K562 (cell line): ENCODE measurements at regions not wholly inside any gene's neighbourhood (a gene's known extent, or its start where the extent isn't known, plus 50 kb on each side); places are given as distances from the start of the nearest gene placed in this dataset.

Experiments
- ATAC-seq: fragments of 200-7000 bp; cut with Tn5 transposase; 3 replicates; pipeline ENCODE4 v1.9.1; 2020; ENCODE audit warnings: moderate library complexity
- BruUV-seq: library from RNA; stranded (reverse); fragments of 400-500 nt; replicated peaks from 2 replicates; lab custom pipeline; 2021; lab: Mats Ljungman, UMichigan
- CTCF ChIA-PET: fragments of 300-600 bp; formaldehyde crosslinking; extraction: SDS; loops from one replicate; lab custom pipeline; 2021; ENCODE audit warnings: low intra/inter-chr PET ratio; lab: Yijun Ruan, JAX
- POLR2A ChIA-PET: fragments of 300-600, 350-650 bp; sonication (Branson Sonifier 250); formaldehyde crosslinking; extraction: SDS; loops from one replicate; lab custom pipeline; 2021; ENCODE audit warnings: antibody characterized with exemption, inconsistent platforms; lab: Yijun Ruan, JAX
- DNase-seq, 4 experiments: peaks; one replicate each; pipeline versions ENCODE4 v3.0.0 to v3.0.0-alpha.2; 2011 to 2018; ENCODE audit warnings: low spot score in 3 of 4, mixed read lengths in 3 of 4; ENCODE audit errors: extremely low read depth in 1 of 4
- FAIRE-seq: peaks from 2 replicates; lab custom pipeline; 2011; peaks lifted over from hg19 to GRCh38; lab: Jason Lieb, UNC
- H2AFZ ChIP-seq: 2 replicates; pipeline ENCODE4 v1.6.0; 2011; ENCODE audit warnings: low read depth, low read length, control low read depth, inconsistent platforms
- H3K27ac ChIP-seq: fragments of 200-600 bp; 3 replicates; pipeline ENCODE4 v1.8.0; 2011; ENCODE audit warnings: low read depth, mild to moderate bottlenecking, control low read depth, inconsistent platforms, low read length, moderate library complexity, mixed read lengths; ENCODE audit errors: extremely low read depth
- H3K27me3 ChIP-seq, 2 experiments: fragments of 300-600 bp in 1 of 2; 2 replicates in 1 of 2; 3 replicates in 1 of 2; pipeline versions ENCODE4 v1.6.0 to v1.8.0; 2011; ENCODE audit warnings: inconsistent platforms in 2 of 2, low read length in 2 of 2, mild to moderate bottlenecking in 1 of 2, mixed read lengths in 1 of 2, moderate library complexity in 1 of 2; ENCODE audit not compliant: control insufficient read depth in 2 of 2, insufficient read depth in 2 of 2
- H3K36me3 ChIP-seq: fragments of 300-600 bp; 3 replicates; pipeline ENCODE4 v1.8.0; 2011; ENCODE audit warnings: mild to moderate bottlenecking, low read length, inconsistent platforms; ENCODE audit not compliant: control insufficient read depth, insufficient read depth
- H3K4me1 ChIP-seq, 2 experiments: fragments of 200-600 bp in 1 of 2; replicated peaks in 1 of 2; 2 replicates in 1 of 2; 3 replicates in 1 of 2; pipeline versions ENCODE4 v1.5.1 to v1.8.0; 2011; ENCODE audit warnings: inconsistent platforms in 2 of 2, low read length in 2 of 2, mild to moderate bottlenecking in 1 of 2, mixed read lengths in 1 of 2, moderate library complexity in 1 of 2; ENCODE audit not compliant: control insufficient read depth in 2 of 2, insufficient read depth in 2 of 2
- H3K4me2 ChIP-seq: 2 replicates; pipeline ENCODE4 v1.6.1; 2011; ENCODE audit warnings: low read length, control low read depth, inconsistent platforms, mixed read lengths; ENCODE audit not compliant: insufficient read depth
- H3K4me3 ChIP-seq: fragments of 200-600 bp; sonication (generic), shearing (Covaris generic); 2 replicates; pipeline ENCODE4 v1.5.1; 2016; ENCODE audit warnings: control low read depth, inconsistent platforms
- H3K79me2 ChIP-seq: fragments of 200-600 bp; 3 replicates; pipeline ENCODE4 v1.8.0; 2011; ENCODE audit warnings: low read length, inconsistent platforms; ENCODE audit not compliant: control insufficient read depth, insufficient read depth
- H3K9ac ChIP-seq, 2 experiments: 2 replicates each; pipeline versions ENCODE4 v1.6.0 to v1.6.1; 2011; ENCODE audit warnings: low read depth in 2 of 2, low read length in 2 of 2, control low read depth in 1 of 2, inconsistent platforms in 1 of 2, mild to moderate bottlenecking in 1 of 2, mixed read lengths in 1 of 2; ENCODE audit not compliant: insufficient read depth in 1 of 2
- H3K9me1 ChIP-seq: one replicate; pipeline ENCODE4 v1.6.0; 2011; ENCODE audit warnings: inconsistent platforms, mild to moderate bottlenecking, low read length, moderate library complexity; ENCODE audit not compliant: control insufficient read depth, insufficient read depth
- H3K9me3 ChIP-seq: replicated peaks from 2 replicates; pipeline ENCODE4 v1.5.1; 2011; ENCODE audit warnings: low read depth, low read length, inconsistent platforms; ENCODE audit not compliant: control insufficient read depth, insufficient read depth
- H4K20me1 ChIP-seq: replicated peaks from 2 replicates; pipeline ENCODE4 v1.6.1; 2011; ENCODE audit warnings: low read length, inconsistent platforms, mixed read lengths; ENCODE audit not compliant: control insufficient read depth, insufficient read depth
- BHLHE40 ChIP-seq: IDR thresholded peaks from 2 replicates; pipeline ENCODE4 v1.6.1; 2011; ENCODE audit warnings: low read length, improper control_type of control experiment
- C11orf30 ChIP-seq: fragments of 450-650 bp; IDR thresholded peaks from 2 replicates; pipeline ENCODE4 v1.6.1; 2016; ENCODE audit warnings: low read depth, mild to moderate bottlenecking
- COPS2 ChIP-seq: fragments of 450-650 bp; conservative IDR thresholded peaks from 2 replicates; pipeline ENCODE4 v1.6.1; 2016; ENCODE audit warnings: mild to moderate bottlenecking, moderate library complexity
- MAFF ChIP-seq: IDR thresholded peaks from 2 replicates; pipeline ENCODE4 v1.6.1; 2012; ENCODE audit warnings: low read length, improper control_type of control experiment
- MAFG ChIP-seq: fragments of 450-650 bp; conservative IDR thresholded peaks from 2 replicates; pipeline ENCODE4 v1.6.1; 2016; ENCODE audit warnings: missing genetic modification characterization, missing compliant biosample characterization
- MAFK ChIP-seq: IDR thresholded peaks from 2 replicates; pipeline ENCODE4 v1.6.1; 2011; ENCODE audit warnings: low read length, improper control_type of control experiment
- SNIP1 ChIP-seq: fragments of 450-650 bp; IDR thresholded peaks from 2 replicates; pipeline ENCODE4 v1.7.1; 2017; ENCODE audit warnings: low read depth, mild to moderate bottlenecking
- TRIM24 ChIP-seq, 2 experiments: fragments of 450-650 bp; IDR thresholded peaks; 2 replicates each; pipeline ENCODE4 v1.6.1; 2016
- TSC22D4 ChIP-seq: fragments of 450-650 bp; IDR thresholded peaks from 2 replicates; pipeline ENCODE4 v1.6.1; 2016; ENCODE audit warnings: missing genetic modification characterization, missing biosample characterization, control low read depth
- ZNF175 ChIP-seq: fragments of 200-800 bp; sonication (Bioruptor generic); IDR thresholded peaks from 2 replicates; pipeline ENCODE4 v1.6.1; 2016; ENCODE audit warnings: low read depth, mild to moderate bottlenecking, missing genetic modification characterization, missing compliant biosample characterization
- ZNF316 ChIP-seq: fragments of 450-650 bp; IDR thresholded peaks from 2 replicates; pipeline ENCODE4 v1.6.1; 2016
- ZNF551 ChIP-seq: fragments of 250-450 bp; sonication (Bioruptor Pico); IDR thresholded peaks from 2 replicates; pipeline ENCODE4 v1.5.0; 2021; ENCODE audit warnings: mild to moderate bottlenecking, moderate library complexity
- WGBS: fragments of 100-300 bp; shearing (Covaris generic); methylation state at CpG from one replicate; pipeline ENCODE4 v1.1.6; 2016; ENCODE audit warnings: low coverage, mixed read lengths; ENCODE audit not compliant: insufficient coverage; ENCODE audit errors: missing lambda C conversion rate; 5-methylcytosine and 5-hydroxymethylcytosine counted together
- in situ Hi-C: fragments of 300-500 bp; cut with MboI; formaldehyde crosslinking; loops from 4 replicates; pipeline ENCODE4 v1.15.0; 2018; ENCODE audit warnings: inconsistent platforms, mixed read lengths
- intact Hi-C: fragments of 100-400 bp; cut with micrococcal nuclease; formaldehyde crosslinking; loops from 2 replicates; pipeline ENCODE4 v1.14.2; 2022
- TF ChIP-seq, protein P1 (sequence below): fragments of 250-450 bp; sonication (Bioruptor Pico); IDR thresholded peaks from 2 replicates; pipeline ENCODE4 v1.4.0; 2020; ENCODE audit warnings: mild to moderate bottlenecking, moderate library complexity, borderline replicate concordance
- TF ChIP-seq, protein P2 (sequence below): fragments of 250-450 bp; sonication (Bioruptor Pico); IDR thresholded peaks from 2 replicates; pipeline ENCODE4 v1.5.1; 2021; ENCODE audit warnings: mild to moderate bottlenecking

DNA sequence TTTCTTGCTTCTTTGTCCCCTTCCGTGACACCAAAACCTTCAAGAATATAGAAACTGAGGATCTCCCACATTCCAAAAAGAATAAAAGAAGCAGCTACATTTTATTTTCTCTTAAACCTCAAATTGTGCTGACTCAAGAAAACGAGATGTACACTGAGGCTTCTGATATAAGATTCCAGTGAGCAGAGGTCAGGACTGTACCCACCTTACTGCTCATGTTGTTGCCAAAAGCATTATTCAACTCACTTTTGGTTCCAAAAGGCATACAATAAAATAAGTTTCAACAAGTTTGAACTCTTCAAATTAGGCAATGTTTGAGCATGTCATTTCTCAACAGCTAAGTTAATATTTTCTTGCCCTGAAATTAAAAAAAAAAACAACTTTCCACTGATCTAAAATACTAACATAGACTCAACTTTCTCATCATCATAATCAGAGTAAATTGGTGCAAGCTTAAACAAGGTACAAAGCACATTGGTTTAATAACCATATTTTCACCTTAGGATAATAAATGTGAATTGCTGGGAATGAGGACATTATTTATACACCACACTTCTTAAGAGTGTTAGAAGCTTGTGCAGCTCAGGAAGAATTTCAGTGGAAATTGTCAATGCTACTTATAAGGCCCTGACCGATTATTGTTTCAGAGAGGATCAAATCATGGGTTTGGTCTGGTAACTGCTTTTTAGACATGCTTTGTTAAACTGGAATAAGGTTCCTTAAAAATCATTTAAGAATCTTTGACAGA, 629.0 kb upstream of the IGFBP3 start:
- Histone ChIP-seq H3K36me3 (no peaks in the 10 kb centered on the region), H3K9me1 (no peaks in the 10 kb centered on the region), H3K79me2 (no peaks in the 10 kb centered on the region), H3K27ac (no peak overlapping the region), H3K27me3 (no peaks in the 10 kb centered on the region), H4K20me1 (no peaks in the 10 kb centered on the region), H3K4me1 (no peaks in the 10 kb centered on the region), H3K4me2 (no peak overlapping the region), H2AFZ (no peak overlapping the region), H3K4me3 (no peak overlapping the region), H3K9me3 (0 out of 2 replicates have a peak, but pooled peaks cover 2% of the 10 kb centered on the region), H3K9ac (no peak overlapping the region)
- TF ChIP-seq, protein P1, sequence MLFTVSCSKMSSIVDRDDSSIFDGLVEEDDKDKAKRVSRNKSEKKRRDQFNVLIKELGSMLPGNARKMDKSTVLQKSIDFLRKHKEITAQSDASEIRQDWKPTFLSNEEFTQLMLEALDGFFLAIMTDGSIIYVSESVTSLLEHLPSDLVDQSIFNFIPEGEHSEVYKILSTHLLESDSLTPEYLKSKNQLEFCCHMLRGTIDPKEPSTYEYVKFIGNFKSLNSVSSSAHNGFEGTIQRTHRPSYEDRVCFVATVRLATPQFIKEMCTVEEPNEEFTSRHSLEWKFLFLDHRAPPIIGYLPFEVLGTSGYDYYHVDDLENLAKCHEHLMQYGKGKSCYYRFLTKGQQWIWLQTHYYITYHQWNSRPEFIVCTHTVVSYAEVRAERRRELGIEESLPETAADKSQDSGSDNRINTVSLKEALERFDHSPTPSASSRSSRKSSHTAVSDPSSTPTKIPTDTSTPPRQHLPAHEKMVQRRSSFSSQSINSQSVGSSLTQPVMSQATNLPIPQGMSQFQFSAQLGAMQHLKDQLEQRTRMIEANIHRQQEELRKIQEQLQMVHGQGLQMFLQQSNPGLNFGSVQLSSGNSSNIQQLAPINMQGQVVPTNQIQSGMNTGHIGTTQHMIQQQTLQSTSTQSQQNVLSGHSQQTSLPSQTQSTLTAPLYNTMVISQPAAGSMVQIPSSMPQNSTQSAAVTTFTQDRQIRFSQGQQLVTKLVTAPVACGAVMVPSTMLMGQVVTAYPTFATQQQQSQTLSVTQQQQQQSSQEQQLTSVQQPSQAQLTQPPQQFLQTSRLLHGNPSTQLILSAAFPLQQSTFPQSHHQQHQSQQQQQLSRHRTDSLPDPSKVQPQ: no peak
- TF ChIP-seq TRIM24 (IDR thresholded peaks at IDR 0.05) (no peak), MAFG (0 out of 2 replicates have a peak, but pooled peaks have one; percentile 26), MAFF (peak; percentile 44), MAFK (peak; percentile 25; the same call in 1 of the 2 replicates), C11orf30 (peak; percentile 32; the same call in 1 of the 2 replicates), TSC22D4 (tag) (no peak), ZNF551 (CRISPR knock-in tag) (no peak), COPS2 (no peak), ZNF175 (CRISPR knock-in tag) (no peak), ZNF316 (peak; percentile 62), BHLHE40 (no peak), SNIP1 (no peak)
- TF ChIP-seq, protein P2, sequence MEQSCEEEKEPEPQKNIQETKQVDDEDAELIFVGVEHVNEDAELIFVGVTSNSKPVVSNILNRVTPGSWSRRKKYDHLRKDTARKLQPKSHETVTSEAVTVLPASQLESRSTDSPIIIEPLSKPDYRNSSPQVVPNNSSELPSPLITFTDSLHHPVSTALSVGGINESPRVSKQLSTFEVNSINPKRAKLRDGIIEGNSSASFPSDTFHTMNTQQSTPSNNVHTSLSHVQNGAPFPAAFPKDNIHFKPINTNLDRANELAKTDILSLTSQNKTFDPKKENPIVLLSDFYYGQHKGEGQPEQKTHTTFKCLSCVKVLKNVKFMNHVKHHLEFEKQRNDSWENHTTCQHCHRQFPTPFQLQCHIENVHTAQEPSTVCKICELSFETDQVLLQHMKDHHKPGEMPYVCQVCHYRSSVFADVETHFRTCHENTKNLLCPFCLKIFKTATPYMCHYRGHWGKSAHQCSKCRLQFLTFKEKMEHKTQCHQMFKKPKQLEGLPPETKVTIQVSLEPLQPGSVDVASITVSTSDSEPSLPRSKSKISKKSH: no peak
- DNase-seq: no peak
- ChIA-PET CTCF (no interaction called here), POLR2A (no interaction called here)
- BruUV-seq: no TSS peak
- ATAC-seq: no peak
- intact Hi-C loops: no loop called here
- no peak for FAIRE-seq
- WGBS: 5% methylated on average over 3 of the region's 3 CpGs
- in situ Hi-C loops: no loop called here
